ENCODE measurements at regions not wholly inside any gene's neighbourhood (a gene's known extent, or its start where the extent isn't known, plus 50 kb on each side); places are given as distances from the start of the nearest gene placed in this dataset.
"Not testable (repeated sequence)": the region's sequence is repeated elsewhere in the genome, so short reads cannot be mapped to it uniquely, and the experiment has no call there.

DNA sequence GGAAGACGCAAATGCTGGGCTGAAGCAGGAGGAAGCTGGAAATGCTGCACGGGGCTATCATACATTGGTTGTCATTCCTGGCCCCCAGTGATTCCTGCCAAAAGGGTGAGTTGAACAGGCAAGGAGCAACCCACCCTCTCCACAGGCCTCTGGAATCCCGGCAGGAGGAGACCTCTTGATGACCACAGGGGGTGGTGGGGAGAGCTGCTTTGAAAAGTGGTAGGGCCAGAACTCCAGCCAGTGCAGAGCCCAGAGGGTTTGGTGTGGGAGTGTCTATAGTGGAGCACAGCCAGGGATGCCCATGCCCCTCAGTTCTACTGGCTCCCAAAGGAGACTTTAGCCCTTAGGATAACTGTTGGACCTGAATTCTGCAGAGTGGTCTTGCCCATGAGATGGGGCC, 89.2 kb downstream of the SAMD9 start:
- DNase-seq (ENCODE audit: extremely low read depth, low read depth) = no peak
- TF ChIP-seq, protein P1, sequence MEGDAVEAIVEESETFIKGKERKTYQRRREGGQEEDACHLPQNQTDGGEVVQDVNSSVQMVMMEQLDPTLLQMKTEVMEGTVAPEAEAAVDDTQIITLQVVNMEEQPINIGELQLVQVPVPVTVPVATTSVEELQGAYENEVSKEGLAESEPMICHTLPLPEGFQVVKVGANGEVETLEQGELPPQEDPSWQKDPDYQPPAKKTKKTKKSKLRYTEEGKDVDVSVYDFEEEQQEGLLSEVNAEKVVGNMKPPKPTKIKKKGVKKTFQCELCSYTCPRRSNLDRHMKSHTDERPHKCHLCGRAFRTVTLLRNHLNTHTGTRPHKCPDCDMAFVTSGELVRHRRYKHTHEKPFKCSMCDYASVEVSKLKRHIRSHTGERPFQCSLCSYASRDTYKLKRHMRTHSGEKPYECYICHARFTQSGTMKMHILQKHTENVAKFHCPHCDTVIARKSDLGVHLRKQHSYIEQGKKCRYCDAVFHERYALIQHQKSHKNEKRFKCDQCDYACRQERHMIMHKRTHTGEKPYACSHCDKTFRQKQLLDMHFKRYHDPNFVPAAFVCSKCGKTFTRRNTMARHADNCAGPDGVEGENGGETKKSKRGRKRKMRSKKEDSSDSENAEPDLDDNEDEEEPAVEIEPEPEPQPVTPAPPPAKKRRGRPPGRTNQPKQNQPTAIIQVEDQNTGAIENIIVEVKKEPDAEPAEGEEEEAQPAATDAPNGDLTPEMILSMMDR (IDR thresholded peaks at IDR 0.05; ENCODE audit: low read depth, low read length, missing control alignments) = no peak

DNA sequence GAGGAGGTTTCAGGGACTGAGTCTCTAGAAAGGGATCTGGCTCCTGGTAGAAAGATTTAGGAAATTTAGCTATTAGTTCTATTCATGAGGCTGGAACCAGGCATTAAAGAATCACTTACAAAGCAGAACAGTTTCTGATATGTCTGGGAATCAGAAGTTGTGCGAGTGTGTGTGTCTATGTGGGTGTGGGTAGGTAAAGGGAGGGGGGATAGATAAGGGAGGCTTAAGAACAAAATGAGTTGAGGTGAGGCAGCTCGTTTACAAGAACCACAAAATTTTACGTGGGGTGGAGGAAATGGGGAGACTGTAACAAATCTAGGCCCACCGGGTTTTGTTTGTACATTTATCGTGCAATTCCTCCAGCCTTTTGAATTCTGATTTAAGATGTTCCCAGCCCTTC, 90.7 kb downstream of the SAMD9 start:
- TF ChIP-seq, protein P1 (IDR thresholded peaks at IDR 0.05; ENCODE audit: low read depth, low read length, missing control alignments) = no peak
- H3K4me3 ChIP-seq (replicated peaks; ENCODE audit: low read depth, low read length) = no peak overlapping the region
- DNase-seq (ENCODE audit: extremely low read depth, low read depth) = no peak

More for the DNA sequence above, 89.2 kb downstream of the SAMD9 start:
- no peak overlapping the region for H3K4me3 ChIP-seq (replicated peaks; ENCODE audit: low read depth, low read length)

DNA sequence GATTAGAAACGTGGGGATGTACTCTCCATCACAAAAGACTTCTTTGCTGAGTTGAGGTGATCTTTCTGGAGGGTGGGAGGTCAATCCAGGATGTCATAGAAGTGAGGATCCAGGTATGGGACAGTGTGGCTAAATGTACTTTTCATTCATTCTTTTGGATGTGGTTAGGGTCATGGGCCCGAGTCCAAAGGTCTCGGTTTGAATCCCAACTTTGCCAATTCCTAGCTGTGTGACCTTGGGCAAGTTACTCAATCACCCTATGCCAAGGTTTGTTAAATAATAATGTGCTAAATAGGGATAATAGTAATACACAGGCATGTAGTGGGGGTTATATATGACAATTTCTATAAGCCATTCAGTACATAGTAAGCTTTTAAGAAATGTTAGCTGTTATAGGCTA, 91.4 kb downstream of the SAMD9 start:
- DNase-seq (ENCODE audit: extremely low read depth, low read depth) = no peak
- no peak overlapping the region for H3K4me3 ChIP-seq (replicated peaks; ENCODE audit: low read depth, low read length)
- TF ChIP-seq, protein P1 (IDR thresholded peaks at IDR 0.05; ENCODE audit: low read depth, low read length, missing control alignments) = no peak

DNA sequence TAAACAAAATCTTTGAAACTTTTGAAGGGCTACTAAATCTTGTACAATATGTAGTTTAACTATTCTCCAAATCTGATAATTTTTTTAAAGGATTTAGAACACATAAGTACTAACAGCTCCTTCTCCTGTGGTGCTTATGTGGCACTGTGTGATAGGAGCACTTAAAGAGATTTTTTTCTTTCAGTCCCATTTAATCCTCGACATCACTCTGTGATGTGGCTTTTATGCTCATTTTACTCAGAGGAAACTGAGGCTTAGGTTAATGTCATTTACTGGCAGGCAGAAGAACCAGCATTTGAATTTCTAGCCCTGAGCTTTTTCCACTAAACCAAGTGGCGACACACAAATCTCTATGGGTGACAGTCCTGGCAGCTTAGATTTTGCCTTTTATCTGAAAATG, 92.4 kb downstream of the SAMD9 start:
- no peak overlapping the region for H3K4me3 ChIP-seq (replicated peaks; ENCODE audit: low read depth, low read length)
- DNase-seq (ENCODE audit: extremely low read depth, low read depth) = no peak
- TF ChIP-seq, protein P1 (IDR thresholded peaks at IDR 0.05; ENCODE audit: low read depth, low read length, missing control alignments) = no peak

DNA sequence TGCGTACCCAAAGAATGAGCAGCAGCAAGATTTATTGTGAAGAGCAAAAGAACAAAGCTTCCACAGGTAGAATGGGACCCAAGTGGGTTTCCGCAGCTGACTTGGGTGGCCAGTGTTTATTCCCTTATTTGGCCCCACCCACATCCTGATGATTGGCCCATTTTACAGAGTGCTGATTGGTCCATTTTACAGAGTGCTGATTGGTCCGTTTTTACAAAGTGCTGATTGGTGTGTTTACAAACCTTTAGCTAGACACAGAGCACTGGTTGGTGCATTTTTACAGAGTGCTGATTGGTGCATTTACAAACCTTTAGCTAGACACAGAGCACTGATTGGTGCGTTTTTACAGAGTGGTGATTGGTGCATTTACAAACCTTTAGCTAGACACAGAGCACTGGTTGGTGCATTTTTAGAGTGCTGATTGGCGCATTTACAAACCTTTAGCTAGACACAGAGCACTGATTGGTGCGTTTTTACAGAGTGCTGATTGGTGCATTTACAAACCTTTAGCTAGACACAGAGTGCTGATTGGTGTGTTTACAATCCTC, 94.8 kb downstream of the SAMD9 start:
- not testable (repeated sequence) for DNase-seq (ENCODE audit: extremely low read depth, low read depth); H3K4me3 ChIP-seq (replicated peaks; ENCODE audit: low read depth, low read length)

DNA sequence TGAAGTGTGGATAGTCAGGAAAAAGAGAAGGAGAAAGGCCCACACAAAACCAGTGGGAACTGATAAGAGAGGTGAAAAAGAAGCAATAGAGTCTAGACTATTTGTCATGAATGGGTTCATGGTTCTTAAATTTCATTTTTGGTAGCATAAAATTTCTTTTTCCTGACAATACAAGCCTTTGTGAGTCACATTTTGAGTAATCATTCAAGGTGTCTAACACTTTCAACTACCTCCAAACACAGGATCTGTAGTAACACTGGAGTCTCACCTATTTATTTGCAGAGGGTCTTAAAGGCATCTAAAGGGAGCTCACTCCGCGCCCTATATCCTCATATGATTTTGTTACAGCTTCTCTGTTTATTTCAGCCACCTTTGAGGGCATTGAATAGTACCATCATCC, 96.0 kb downstream of the SAMD9 start:
- no peak for DNase-seq (ENCODE audit: extremely low read depth, low read depth)
- H3K4me3 ChIP-seq (replicated peaks; ENCODE audit: low read depth, low read length) = no peak overlapping the region
- TF ChIP-seq, protein P1 (IDR thresholded peaks at IDR 0.05; ENCODE audit: low read depth, low read length, missing control alignments) = no peak

DNA sequence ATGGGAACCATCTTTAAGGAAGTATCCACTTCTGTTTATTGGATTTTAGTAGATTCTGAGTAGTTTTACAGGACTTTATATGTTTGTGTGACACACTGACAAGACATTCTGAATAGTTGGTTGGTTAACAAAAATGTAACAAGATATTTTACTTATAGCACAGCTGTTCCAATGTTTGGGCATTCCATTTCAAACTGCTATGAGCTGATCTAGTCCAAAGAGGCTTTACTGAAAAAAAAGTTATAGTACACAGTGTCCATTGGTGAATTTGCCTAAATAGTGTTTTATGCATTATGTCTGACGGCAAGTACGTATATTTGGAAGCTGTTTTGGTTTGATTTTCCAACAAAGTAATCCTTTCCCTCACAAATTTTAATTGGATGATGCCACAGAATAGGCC, 99.1 kb downstream of the SAMD9 start:
- TF ChIP-seq, protein P1 (IDR thresholded peaks at IDR 0.05; ENCODE audit: low read depth, low read length, missing control alignments) = no peak
- no peak overlapping the region for H3K4me3 ChIP-seq (replicated peaks; ENCODE audit: low read depth, low read length)
- no peak for DNase-seq (ENCODE audit: extremely low read depth, low read depth)
